ENCODE measurements at regions not wholly inside any gene's neighbourhood (a gene's known extent, or its start where the extent isn't known, plus 50 kb on each side); places are given as distances from the start of the nearest gene placed in this dataset.
"Not testable (repeated sequence)": the region's sequence is repeated elsewhere in the genome, so short reads cannot be mapped to it uniquely, and the experiment has no call there.

DNA sequence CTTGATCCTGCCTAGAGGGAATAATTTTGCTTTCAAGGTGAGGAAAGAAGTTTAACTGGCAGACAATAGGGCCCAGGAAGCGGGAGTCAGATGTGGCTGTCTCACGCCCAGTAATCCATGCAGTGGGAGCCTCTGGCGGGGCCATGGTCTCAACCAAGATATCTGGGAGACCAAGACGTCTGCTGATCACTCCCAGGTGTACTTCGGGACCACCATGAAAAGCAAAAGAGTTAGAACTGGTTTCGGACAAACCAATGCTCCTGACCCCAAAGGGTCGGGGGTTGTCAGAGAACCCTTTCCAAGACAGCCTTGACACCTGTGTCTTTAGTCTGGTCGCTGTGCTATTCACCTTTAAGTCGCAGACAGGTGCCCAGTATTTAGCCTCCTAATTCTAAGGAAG, 256.9 kb upstream of the MBL2 start:
- Mint-ChIP-seq H3K9me3 (no peaks in the 10 kb centered on the region), H3K36me3 (ENCODE audit: low read depth) (no peaks in the 10 kb centered on the region), H3K27ac (peak overlapping the region; percentile 97 to 98 (median 98)), H3K27me3 (ENCODE audit: low read depth) (peaks cover 3% of the 10 kb centered on the region), H3K4me1 (peaks cover 31% of the 10 kb centered on the region), H3K4me3 (peak overlapping the region; percentile 37 to 59 (median 39))
- TF ChIP-seq CTCF (IDR thresholded peaks at IDR 0.05; ENCODE audit: unreplicated experiment in 3 of 3) = no peak

GRCh38 chr10:53025765-53026164, 253.2 kb upstream of the MBL2 start:
- H3K4me3 Mint-ChIP-seq = peak overlapping the region; percentile 60 to 75 (median 74)
- not testable (repeated sequence) for H3K27me3 Mint-ChIP-seq (ENCODE audit: low read depth); H3K9me3 Mint-ChIP-seq; H3K36me3 Mint-ChIP-seq (ENCODE audit: low read depth)
- H3K4me1 Mint-ChIP-seq = peaks cover 50% of the 10 kb centered on the region
- H3K27ac Mint-ChIP-seq = peak overlapping the region; percentile 99 to 100 (median 99)

DNA sequence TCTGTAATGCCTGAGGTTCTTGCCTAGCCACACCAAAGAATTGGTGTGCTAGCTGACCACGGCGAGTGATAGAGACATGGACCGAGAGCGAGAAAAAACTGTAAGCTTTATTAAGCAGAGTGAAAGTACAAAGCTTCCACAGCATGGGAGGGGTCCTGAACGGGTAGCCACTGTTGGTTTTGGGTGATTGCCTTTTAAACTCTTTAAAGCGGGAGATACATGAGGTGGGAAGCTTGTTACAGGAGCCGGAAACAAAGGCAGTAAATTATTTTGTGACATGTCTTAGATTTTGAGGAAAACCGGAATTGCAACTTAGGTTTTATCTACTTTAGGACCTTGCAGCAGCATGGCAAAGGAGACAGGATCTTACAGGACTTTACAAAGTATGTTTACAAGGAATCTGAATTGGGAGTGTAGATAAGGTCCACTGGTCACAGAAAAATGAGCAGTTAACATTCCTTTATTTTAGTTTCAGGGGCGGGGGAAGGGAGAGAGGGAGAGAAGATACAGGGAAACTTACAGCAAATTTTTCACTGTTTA, 252.7 kb upstream of the MBL2 start:
- no peak for TF ChIP-seq CTCF (IDR thresholded peaks at IDR 0.05; ENCODE audit: unreplicated experiment in 3 of 3)
- H3K4me3 Mint-ChIP-seq = peak overlapping the region; percentile 60 to 75 (median 74)
- H3K27me3 Mint-ChIP-seq (ENCODE audit: low read depth) = peaks cover 6% of the 10 kb centered on the region
- peaks cover 45% of the 10 kb centered on the region for H3K4me1 Mint-ChIP-seq
- H3K9me3 Mint-ChIP-seq = no peaks in the 10 kb centered on the region
- H3K27ac Mint-ChIP-seq = peak overlapping the region; percentile 99 to 100 (median 99)
- H3K36me3 Mint-ChIP-seq (ENCODE audit: low read depth) = no peaks in the 10 kb centered on the region

DNA sequence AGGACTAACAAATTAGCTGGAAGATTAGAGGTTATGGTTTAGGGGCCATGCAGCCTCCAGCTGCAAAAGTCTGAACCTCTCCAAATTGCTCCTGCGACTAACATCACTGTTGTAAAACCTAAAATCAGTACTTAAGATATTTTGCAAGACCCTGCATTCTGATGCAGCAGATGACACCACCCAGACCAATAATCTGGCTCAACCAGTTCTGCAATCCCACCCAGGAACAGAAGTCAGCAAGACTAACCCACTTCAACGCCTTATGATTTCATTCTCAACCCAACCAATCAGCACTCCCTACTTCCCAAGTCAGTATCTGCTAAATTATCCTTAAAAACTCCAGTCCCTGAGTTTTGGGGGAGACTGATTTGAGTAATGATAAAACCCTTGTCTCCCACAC, 250.8 kb upstream of the MBL2 start:
- Mint-ChIP-seq H3K27me3 (ENCODE audit: low read depth) (peaks cover 10% of the 10 kb centered on the region), H3K36me3 (ENCODE audit: low read depth) (peaks cover 9% of the 10 kb centered on the region), H3K4me1 (peaks cover 38% of the 10 kb centered on the region), H3K9me3 (peaks cover 2% of the 10 kb centered on the region), H3K27ac (peak overlapping the region; percentile 76 to 82 (median 77)), H3K4me3 (peak overlapping the region; percentile 39 to 70 (median 46))
- TF ChIP-seq CTCF (IDR thresholded peaks at IDR 0.05; ENCODE audit: unreplicated experiment in 3 of 3) = no peak

DNA sequence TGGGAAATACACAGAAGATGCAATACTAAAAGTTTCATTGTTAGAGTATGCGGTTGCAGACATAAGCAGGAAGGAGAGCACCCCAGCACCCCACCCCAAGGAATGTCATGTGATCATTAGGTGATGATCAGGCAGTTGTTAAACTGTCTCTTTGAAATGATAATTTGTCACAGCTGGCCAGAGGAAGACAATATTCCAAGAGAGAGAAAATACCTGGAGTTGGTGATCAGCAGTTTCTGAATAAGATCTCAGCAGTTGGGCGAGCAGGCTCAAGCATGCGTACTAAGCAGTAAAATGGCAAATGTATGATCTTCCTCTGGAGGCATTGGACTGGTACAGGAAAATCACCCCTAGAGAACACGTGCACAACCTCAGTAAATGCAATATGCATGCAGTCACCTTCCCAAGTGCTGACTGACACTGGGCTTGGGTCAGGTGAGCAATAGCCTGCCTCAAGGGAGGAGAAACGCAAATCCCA, 250.1 kb upstream of the MBL2 start:
- Mint-ChIP-seq H3K9me3 (peaks cover 2% of the 10 kb centered on the region), H3K36me3 (ENCODE audit: low read depth) (peaks cover 11% of the 10 kb centered on the region), H3K4me1 (peaks cover 34% of the 10 kb centered on the region), H3K27me3 (ENCODE audit: low read depth) (peaks cover 12% of the 10 kb centered on the region), H3K27ac (peak overlapping the region; percentile 76 to 82 (median 77)), H3K4me3 (peak overlapping the region; percentile 40 to 45 (median 43))
- TF ChIP-seq CTCF (IDR thresholded peaks at IDR 0.05; ENCODE audit: unreplicated experiment in 3 of 3) = no peak

DNA sequence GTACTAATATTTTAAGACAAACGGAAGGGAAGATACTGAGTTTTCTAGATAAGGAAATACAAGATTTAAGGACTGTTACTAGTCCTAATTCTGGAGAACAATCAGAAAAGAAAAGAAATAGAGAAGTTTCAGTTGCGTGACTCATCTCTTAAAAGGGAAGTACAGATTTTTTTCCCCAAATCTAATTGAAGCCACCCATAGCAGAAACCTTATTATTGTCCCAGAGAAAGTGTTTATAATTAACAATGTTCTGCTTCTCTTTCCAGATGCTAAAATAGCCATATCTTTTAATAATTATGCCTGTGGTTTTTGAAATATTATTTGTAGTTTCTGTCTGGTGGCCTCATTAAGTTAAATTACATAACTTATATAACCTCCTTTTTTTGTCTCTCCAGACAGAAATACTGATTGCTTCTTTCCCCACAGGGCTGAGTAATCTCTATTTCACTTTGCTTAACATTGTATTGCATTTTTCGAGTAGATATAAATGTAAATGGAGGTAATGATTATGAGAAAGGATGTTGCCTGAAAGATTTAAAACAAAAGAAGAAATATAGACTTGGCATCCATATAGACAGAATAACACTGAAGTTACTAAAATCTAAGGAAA, 240.7 kb upstream of the MBL2 start:
- Mint-ChIP-seq H3K4me1 (peaks cover 19% of the 10 kb centered on the region), H3K36me3 (ENCODE audit: low read depth) (peaks cover 6% of the 10 kb centered on the region), H3K4me3 (no peak overlapping the region), H3K27me3 (ENCODE audit: low read depth) (peaks cover under 1% of the 10 kb centered on the region), H3K9me3 (no peaks in the 10 kb centered on the region), H3K27ac (no peak overlapping the region)
- TF ChIP-seq CTCF (IDR thresholded peaks at IDR 0.05; ENCODE audit: unreplicated experiment in 3 of 3) = no peak
